ENCODE measurements at regions not wholly inside any gene's neighbourhood (a gene's known extent, or its start where the extent isn't known, plus 50 kb on each side); places are given as distances from the start of the nearest gene placed in this dataset.
"Not testable (repeated sequence)": the region's sequence is repeated elsewhere in the genome, so short reads cannot be mapped to it uniquely, and the experiment has no call there.

DNA sequence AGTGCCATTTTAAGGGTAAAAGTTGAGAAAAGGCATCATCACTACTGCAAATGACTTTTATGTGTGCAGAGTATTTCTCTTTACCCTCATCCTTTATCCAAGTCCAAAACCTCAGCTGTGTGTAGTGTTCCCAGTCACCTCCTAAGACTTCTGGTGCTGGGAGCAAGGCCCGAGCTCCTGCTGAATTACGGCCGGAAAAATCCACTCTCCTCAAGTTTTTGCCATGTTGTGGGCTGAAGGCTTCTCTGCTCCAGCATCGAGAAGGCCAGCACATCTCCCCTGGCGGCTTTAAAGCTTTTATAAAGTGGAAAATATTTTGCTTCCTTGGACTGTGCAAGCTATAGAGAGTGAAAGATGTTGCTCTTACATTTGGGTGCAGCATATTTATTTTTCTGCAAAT is 153.2 kb upstream of the THBS2 start:
- no peaks in the 10 kb centered on the region for H3K36me3 ChIP-seq (ENCODE audit: control insufficient read depth, insufficient read depth, low read length)
- H3K27me3 ChIP-seq (ENCODE audit: control insufficient read depth, insufficient read depth, low read length) = no peaks in the 10 kb centered on the region
- WGBS (ENCODE audit: insufficient coverage) = 35% methylated on average over 3 of the region's 5 CpGs
- peaks cover 4% of the 10 kb centered on the region for H3K4me1 ChIP-seq (ENCODE audit: control insufficient read depth, insufficient read depth, low read length)
- peak; percentile 90 for DNase-seq
- peaks cover 4% of the 10 kb centered on the region for H3K9me3 ChIP-seq (replicated peaks; ENCODE audit: control insufficient read depth, low read depth, low read length)
- H3K4me3 ChIP-seq (ENCODE audit: low read length) = no peak overlapping the region
- H3K27ac ChIP-seq (ENCODE audit: low read length) = peak overlapping the region; percentile 71

DNA sequence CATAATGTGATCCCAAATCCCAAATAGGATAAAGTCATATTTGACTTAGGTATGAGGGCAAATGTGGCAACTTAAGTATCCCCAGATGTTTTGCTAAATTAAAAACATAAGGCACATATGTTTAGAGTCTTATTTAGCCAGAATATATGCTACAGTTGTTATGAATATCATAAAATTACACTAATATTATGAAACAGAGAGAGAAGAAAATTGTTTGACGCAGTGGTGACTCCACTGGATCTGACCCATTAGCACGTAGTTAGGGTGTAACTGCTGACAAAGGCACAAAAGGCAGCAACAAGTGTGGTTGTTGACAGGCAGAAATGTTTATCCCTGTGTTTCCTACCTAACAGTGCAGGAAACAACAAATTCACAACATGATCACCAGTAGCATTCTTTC is 152.4 kb upstream of the THBS2 start:
- Histone ChIP-seq H3K36me3 (ENCODE audit: control insufficient read depth, insufficient read depth, low read length) (no peaks in the 10 kb centered on the region), H3K4me1 (ENCODE audit: control insufficient read depth, insufficient read depth, low read length) (peaks cover 4% of the 10 kb centered on the region), H3K4me3 (ENCODE audit: low read length) (no peak overlapping the region), H3K27ac (ENCODE audit: low read length) (peak overlapping the region; percentile 71), H3K9me3 (replicated peaks; ENCODE audit: control insufficient read depth, low read depth, low read length) (peaks cover 4% of the 10 kb centered on the region), H3K27me3 (ENCODE audit: control insufficient read depth, insufficient read depth, low read length) (no peaks in the 10 kb centered on the region)
- no CpG with 5 or more reads among the region's 2 CpGs for WGBS (ENCODE audit: insufficient coverage)
- no peak for DNase-seq

DNA sequence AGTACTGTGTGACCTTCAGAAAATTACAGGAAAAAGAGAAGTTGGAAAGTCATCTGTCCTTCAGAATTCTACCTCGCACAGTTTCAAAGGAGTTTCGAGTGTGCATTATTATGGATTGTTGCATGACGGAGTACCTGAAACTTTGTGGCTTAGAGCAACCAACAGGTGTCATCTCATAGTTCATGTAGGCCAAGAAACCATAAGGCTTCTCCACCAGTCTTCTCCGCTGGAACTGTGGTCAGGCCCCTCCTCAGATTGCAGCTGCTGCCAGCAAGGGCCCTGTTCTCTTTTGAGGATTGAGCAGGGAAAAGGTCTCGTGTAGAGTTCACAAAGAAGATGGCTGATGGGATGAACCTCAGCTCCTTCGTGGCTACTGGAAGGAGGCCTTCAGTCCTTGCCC is 151.2 kb upstream of the THBS2 start:
- H3K27me3 ChIP-seq (ENCODE audit: control insufficient read depth, insufficient read depth, low read length) = no peaks in the 10 kb centered on the region
- DNase-seq = no peak
- 97% methylated on average over 4 of the region's 6 CpGs for WGBS (ENCODE audit: insufficient coverage)
- no peaks in the 10 kb centered on the region for H3K36me3 ChIP-seq (ENCODE audit: control insufficient read depth, insufficient read depth, low read length)
- no peak overlapping the region for H3K27ac ChIP-seq (ENCODE audit: low read length)
- peaks cover 4% of the 10 kb centered on the region for H3K4me1 ChIP-seq (ENCODE audit: control insufficient read depth, insufficient read depth, low read length)
- peaks cover 4% of the 10 kb centered on the region for H3K9me3 ChIP-seq (replicated peaks; ENCODE audit: control insufficient read depth, low read depth, low read length)
- no peak overlapping the region for H3K4me3 ChIP-seq (ENCODE audit: low read length)

DNA sequence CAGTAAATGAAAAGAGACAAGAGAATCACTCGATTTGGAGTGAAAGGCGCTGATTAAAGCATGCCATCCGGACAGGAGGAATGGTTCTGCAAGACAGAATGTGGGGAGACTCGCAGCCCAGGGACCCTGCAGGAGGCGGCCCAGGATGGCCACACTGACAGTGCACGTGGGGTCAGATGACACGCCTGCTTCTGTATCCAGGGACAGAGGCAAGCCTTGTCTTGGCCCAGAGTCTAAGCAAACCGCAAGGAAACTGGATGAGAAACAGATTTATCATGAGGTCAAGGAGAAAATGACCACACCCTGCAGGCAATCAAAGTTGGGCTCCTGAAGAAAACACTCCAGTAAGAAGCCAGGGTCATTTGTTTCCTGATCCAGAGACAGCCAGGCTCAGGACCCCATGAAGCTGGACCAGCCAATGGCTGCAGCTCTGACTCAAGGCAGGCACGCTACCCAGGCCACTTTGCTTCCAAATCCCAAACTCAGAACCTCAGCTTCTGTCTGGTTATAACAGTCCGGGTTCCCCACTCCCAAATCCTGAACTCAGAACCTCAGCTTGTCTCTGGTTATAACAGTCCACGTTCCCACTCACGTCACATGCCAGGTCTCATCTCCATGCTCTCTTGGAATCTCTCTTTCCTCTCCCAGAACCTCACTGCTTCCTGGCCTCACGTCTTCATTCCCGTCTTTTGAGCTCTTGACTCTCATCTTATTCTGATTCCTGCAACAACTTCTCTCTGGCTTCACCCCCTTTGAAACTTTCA is 144.9 kb upstream of the THBS2 start:
- no peak for DNase-seq
- Histone ChIP-seq H3K27me3 (ENCODE audit: control insufficient read depth, insufficient read depth, low read length) (no peaks in the 10 kb centered on the region), H3K4me3 (ENCODE audit: low read length) (no peak overlapping the region), H3K9me3 (replicated peaks; ENCODE audit: control insufficient read depth, low read depth, low read length) (no peaks in the 10 kb centered on the region), H3K27ac (ENCODE audit: low read length) (no peak overlapping the region), H3K4me1 (ENCODE audit: control insufficient read depth, insufficient read depth, low read length) (no peaks in the 10 kb centered on the region), H3K36me3 (ENCODE audit: control insufficient read depth, insufficient read depth, low read length) (no peaks in the 10 kb centered on the region)
- 76% methylated on average over 14 of the region's 14 CpGs for WGBS (ENCODE audit: insufficient coverage)

DNA sequence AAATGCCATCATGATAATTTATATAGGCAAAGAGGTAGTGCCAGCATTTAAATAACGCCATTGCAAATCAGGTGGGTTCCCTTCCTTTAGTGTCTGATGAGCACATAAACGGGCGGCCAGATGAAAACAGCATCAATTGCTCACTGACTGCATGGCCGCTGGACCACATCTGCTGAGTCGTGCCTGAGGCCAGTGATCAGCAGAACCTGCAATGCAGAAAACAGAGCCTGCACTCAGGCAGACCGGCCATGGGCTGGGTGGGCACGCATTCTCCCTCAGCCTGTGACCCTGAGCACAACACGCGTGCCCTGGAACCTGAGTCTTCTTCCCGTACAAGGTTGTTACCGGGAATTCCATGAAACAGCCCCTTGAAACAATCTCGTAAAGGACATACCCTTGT is 144.0 kb upstream of the THBS2 start:
- no peak for DNase-seq
- Histone ChIP-seq H3K4me1 (ENCODE audit: control insufficient read depth, insufficient read depth, low read length) (no peaks in the 10 kb centered on the region), H3K9me3 (replicated peaks; ENCODE audit: control insufficient read depth, low read depth, low read length) (peaks cover 2% of the 10 kb centered on the region), H3K4me3 (ENCODE audit: low read length) (no peak overlapping the region), H3K36me3 (ENCODE audit: control insufficient read depth, insufficient read depth, low read length) (no peaks in the 10 kb centered on the region), H3K27ac (ENCODE audit: low read length) (no peak overlapping the region), H3K27me3 (ENCODE audit: control insufficient read depth, insufficient read depth, low read length) (no peaks in the 10 kb centered on the region)
- WGBS (ENCODE audit: insufficient coverage) = 84% methylated on average over 12 of the region's 12 CpGs

DNA sequence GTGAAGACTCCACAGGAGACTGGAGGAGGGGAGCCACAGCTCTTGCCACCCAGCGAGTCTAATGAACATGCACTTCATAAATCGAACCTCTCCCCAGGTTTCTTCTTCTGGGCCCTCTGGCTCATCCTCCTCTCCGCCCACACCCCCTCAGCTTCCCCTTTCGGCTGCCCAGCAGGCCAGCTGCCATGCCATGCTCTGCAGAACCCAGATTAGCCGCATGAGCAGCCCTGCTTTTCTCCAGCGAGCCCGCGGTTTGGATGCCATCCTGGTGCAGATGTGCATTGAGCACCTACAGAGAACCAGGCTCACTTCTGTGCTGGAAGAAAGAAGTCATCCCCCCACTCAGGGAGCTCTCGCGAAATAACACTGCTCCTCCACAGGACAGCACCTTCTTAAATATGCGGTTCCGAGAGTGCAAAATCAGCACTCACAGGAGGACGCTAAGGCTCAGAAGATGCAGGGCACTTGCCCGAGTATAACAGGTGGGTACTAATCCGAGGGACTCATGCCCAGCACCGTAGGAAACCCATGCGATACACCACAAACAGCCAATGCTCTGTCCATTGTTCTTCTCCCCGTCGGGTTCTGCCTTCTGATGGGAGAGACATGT is 143.0 kb upstream of the THBS2 start:
- no peak for DNase-seq
- no peak overlapping the region for H3K4me3 ChIP-seq (ENCODE audit: low read length)
- WGBS (ENCODE audit: insufficient coverage) = 76% methylated on average over 16 of the region's 19 CpGs
- peaks cover 8% of the 10 kb centered on the region for H3K9me3 ChIP-seq (replicated peaks; ENCODE audit: control insufficient read depth, low read depth, low read length)
- H3K4me1 ChIP-seq (ENCODE audit: control insufficient read depth, insufficient read depth, low read length) = no peaks in the 10 kb centered on the region
- H3K27me3 ChIP-seq (ENCODE audit: control insufficient read depth, insufficient read depth, low read length) = no peaks in the 10 kb centered on the region
- H3K27ac ChIP-seq (ENCODE audit: low read length) = no peak overlapping the region
- H3K36me3 ChIP-seq (ENCODE audit: control insufficient read depth, insufficient read depth, low read length) = no peaks in the 10 kb centered on the region

DNA sequence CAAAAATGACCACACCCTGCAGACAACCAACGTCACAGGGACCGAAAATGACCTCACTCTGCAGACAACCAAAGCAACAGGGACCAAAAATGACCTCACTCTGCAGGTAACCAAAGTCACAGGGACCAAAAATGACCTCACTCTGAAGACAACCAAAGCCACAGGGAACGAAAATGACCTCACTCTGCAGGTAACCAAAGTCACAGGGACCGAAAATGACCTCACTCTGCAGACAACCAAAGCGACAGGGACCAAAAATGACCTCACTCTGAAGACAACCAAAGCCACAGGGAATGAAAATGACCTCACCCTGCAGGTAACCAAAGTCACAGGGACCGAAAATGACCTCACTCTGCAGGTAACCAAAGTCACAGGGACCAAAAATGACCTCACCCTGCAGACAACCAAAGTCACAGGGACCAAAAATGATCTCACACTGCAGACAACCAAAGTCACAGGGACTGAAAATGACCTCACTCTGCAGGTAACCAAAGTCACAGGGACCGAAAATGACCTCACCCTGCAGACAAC is 142.4 kb upstream of the THBS2 start:
- 89% methylated on average over 5 of the region's 7 CpGs for WGBS (ENCODE audit: insufficient coverage)
- not testable (repeated sequence) for H3K4me1 ChIP-seq (ENCODE audit: control insufficient read depth, insufficient read depth, low read length); H3K9me3 ChIP-seq (replicated peaks; ENCODE audit: control insufficient read depth, low read depth, low read length); H3K27ac ChIP-seq (ENCODE audit: low read length); H3K4me3 ChIP-seq (ENCODE audit: low read length); H3K27me3 ChIP-seq (ENCODE audit: control insufficient read depth, insufficient read depth, low read length); DNase-seq; H3K36me3 ChIP-seq (ENCODE audit: control insufficient read depth, insufficient read depth, low read length)

DNA sequence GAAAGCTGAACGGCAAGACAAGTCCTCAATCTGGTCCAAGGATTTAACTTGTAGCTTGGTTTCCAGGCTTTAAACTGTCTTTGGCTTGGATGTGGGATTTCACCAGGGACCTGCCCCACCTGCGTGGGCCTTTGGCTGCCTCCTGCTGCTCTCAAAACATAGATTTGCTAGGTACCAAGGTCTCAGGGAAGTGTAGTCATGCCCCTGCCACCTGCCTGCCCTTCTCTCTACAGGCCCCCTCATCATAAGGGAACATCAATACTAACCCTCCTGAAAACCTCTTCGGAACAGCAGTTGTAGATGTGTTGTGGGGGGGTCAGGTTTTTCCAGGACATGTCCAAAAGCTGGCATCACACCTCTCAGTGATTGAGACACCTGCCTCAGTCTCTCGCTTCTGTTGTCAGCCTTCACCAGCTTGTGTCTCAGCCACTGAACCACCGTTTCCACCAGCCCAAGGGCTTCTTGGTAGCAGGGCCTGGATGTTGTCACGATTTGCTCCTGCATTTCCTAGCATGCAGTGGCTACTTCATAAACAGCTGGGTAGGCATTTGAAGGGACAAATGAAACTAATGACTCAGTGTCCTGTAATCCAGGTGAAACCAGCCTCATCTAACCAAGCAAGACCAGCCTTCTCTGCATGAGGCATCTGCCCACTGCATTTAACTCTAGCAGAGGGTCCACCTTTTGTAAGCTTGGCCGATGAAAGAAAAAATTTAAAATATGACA is 141.6 kb upstream of the THBS2 start:
- Histone ChIP-seq H3K9me3 (replicated peaks; ENCODE audit: control insufficient read depth, low read depth, low read length) (peaks cover 8% of the 10 kb centered on the region), H3K4me1 (ENCODE audit: control insufficient read depth, insufficient read depth, low read length) (no peaks in the 10 kb centered on the region), H3K27ac (ENCODE audit: low read length) (no peak overlapping the region), H3K27me3 (ENCODE audit: control insufficient read depth, insufficient read depth, low read length) (no peaks in the 10 kb centered on the region), H3K4me3 (ENCODE audit: low read length) (no peak overlapping the region), H3K36me3 (ENCODE audit: control insufficient read depth, insufficient read depth, low read length) (no peaks in the 10 kb centered on the region)
- no peak for DNase-seq
- WGBS (ENCODE audit: insufficient coverage) = 85% methylated on average over 4 of the region's 7 CpGs

DNA sequence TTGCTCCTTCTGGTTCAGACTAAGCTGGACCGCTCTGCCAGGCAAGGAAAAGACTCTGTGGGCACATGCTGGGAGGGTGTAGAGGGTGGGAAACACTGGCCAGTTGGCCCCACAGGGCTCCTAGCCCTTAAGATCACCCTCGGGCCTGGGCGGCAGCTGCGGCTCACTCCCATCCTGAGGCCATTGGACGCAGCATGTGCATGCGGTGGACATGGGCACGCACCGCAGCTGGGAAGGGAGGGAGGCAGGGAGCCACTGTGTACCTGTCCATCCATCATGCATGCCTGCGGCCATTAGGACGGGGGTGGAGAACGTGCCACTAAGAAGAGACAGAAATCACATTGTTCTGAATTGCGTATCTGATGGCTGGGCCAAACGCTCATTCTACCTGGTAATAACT is 140.1 kb upstream of the THBS2 start:
- no peaks in the 10 kb centered on the region for H3K27me3 ChIP-seq (ENCODE audit: control insufficient read depth, insufficient read depth, low read length)
- WGBS (ENCODE audit: insufficient coverage) = 96% methylated on average over 11 of the region's 13 CpGs

DNA sequence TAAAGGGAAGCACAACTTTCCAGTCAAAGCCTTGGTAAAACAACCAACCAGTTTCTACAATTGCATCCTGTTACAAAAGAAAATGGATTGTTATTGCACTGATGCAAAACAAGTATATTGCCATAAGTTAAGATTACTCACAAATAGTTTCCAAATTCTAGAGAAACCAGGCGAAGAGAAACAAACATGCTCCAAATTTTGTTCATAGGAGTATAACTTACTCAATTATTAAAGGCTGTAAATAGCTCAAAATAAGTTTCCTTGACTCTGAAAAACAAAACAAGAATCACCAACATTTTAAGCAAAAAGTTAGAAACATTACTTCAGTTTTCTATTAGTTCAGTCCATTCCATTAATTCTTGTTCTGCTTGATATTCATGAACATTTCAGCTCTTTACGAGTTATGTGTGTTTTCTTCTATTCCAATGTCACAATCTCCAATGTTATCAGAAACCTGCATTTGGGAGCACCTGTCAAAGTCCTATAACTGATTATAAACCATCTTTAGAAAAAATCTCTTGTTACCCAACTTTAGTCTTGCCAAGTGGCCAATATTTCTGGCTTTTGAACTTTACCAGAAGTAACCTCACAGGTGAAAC is 137.9 kb upstream of the THBS2 start:
- Histone ChIP-seq H3K4me3 (ENCODE audit: low read length) (no peak overlapping the region), H3K9me3 (replicated peaks; ENCODE audit: control insufficient read depth, low read depth, low read length) (peaks cover 10% of the 10 kb centered on the region), H3K36me3 (ENCODE audit: control insufficient read depth, insufficient read depth, low read length) (no peaks in the 10 kb centered on the region), H3K27ac (ENCODE audit: low read length) (no peak overlapping the region), H3K4me1 (ENCODE audit: control insufficient read depth, insufficient read depth, low read length) (peaks cover 7% of the 10 kb centered on the region), H3K27me3 (ENCODE audit: control insufficient read depth, insufficient read depth, low read length) (no peaks in the 10 kb centered on the region)
- DNase-seq = no peak
- WGBS (ENCODE audit: insufficient coverage) = 100% methylated on average over 1 of the region's 2 CpGs

More for the DNA sequence above, 140.1 kb upstream of the THBS2 start:
- no peak overlapping the region for H3K27ac ChIP-seq (ENCODE audit: low read length)
- peaks cover 10% of the 10 kb centered on the region for H3K9me3 ChIP-seq (replicated peaks; ENCODE audit: control insufficient read depth, low read depth, low read length)
- H3K4me3 ChIP-seq (ENCODE audit: low read length) = no peak overlapping the region
- no peak for DNase-seq
- H3K4me1 ChIP-seq (ENCODE audit: control insufficient read depth, insufficient read depth, low read length) = no peaks in the 10 kb centered on the region
- H3K36me3 ChIP-seq (ENCODE audit: control insufficient read depth, insufficient read depth, low read length) = no peaks in the 10 kb centered on the region

All from muscle of leg (tissue), 3 donors.